Activated CD8-positive, alpha-beta T cell treated with anti-CD3 and anti-CD28 coated beads for 36 hours (primary cell): ENCODE measurements at regions not wholly inside any gene's neighbourhood (a gene's known extent, or its start where the extent isn't known, plus 50 kb on each side); places are given as distances from the start of the nearest gene placed in this dataset.

Source experiments
- ATAC-seq: fragments of 200-7000 bp; cut with Tn5 transposase; one replicate; pipeline ENCODE4 v1.10.0; 2021; ENCODE audit warnings: mild to moderate bottlenecking, moderate library complexity
- CTCF ChIA-PET: fragments of 350-600 bp; sonication (Branson Sonifier 250); formaldehyde crosslinking; loops from one replicate; lab custom pipeline; 2021; ENCODE audit warnings: antibody characterized with exemption; lab: Charles Lee
- POLR2A ChIA-PET: fragments of 350-600 bp; sonication (Branson Sonifier 250); formaldehyde crosslinking; loops from one replicate; lab custom pipeline; 2021; ENCODE audit warnings: antibody characterized with exemption; lab: Charles Lee
- DNase-seq: peaks from one replicate; pipeline ENCODE4 v3.0.0-alpha.2; 2020
- H3K27ac Mint-ChIP-seq: one replicate; pipeline ENCODE4 v1.8.0; 2021; ENCODE audit warnings: mild to moderate bottlenecking, mixed read lengths
- H3K27me3 Mint-ChIP-seq: one replicate; pipeline ENCODE4 v1.8.0; 2021; ENCODE audit warnings: mixed read lengths
- H3K36me3 Mint-ChIP-seq: one replicate; pipeline ENCODE4 v1.8.0; 2021; ENCODE audit warnings: low read depth, mixed read lengths
- H3K4me1 Mint-ChIP-seq: one replicate; pipeline ENCODE4 v1.8.0; 2021; ENCODE audit warnings: low read depth, mixed read lengths
- H3K4me3 Mint-ChIP-seq: one replicate; pipeline ENCODE4 v1.8.0; 2021; ENCODE audit warnings: mild to moderate bottlenecking, moderate library complexity, mixed read lengths
- H3K9me3 Mint-ChIP-seq: one replicate; pipeline ENCODE4 v1.8.0; 2021; ENCODE audit warnings: mixed read lengths
- CTCF ChIP-seq: fragments of 200-600 bp; IDR thresholded peaks from one replicate; pipeline ENCODE4 v1.8.0; 2022; ENCODE audit warnings: antibody characterized with exemption, mild to moderate bottlenecking
- intact Hi-C: fragments of 100-400 bp; cut with micrococcal nuclease; formaldehyde crosslinking; loops from one replicate; pipeline ENCODE4 v1.10.0; 2022

DNA sequence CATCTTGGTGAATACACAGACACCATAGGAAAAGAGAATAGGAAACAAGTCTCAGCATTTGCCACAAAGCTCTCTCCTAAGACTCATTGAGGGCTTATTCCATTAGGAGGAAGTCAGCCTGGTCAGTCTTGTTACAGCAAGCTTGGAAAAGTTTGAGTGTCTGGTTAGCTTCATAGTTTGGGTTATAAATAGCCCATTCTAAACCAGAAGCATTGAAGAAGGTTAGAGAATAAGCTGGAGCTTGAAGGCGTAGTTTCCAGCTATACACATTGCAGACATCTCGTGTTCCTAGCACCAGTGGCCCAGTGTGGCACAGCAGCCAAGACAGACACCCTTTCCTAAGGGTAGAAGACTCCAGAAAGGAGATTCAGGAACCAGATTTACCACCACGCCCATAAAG is 168.8 kb upstream of the RBM19 start:
- peaks cover 5% of the 10 kb centered on the region for H3K27me3 Mint-ChIP-seq
- H3K27ac Mint-ChIP-seq = no peak overlapping the region
- intact Hi-C loops = no loop called here
- H3K9me3 Mint-ChIP-seq = no peaks in the 10 kb centered on the region
- H3K4me3 Mint-ChIP-seq = no peak overlapping the region
- no peak for DNase-seq
- TF ChIP-seq CTCF = no peak
- ChIA-PET POLR2A (no interaction called here), CTCF (no interaction called here)
- no peak for ATAC-seq
- no peaks in the 10 kb centered on the region for H3K36me3 Mint-ChIP-seq
- no peaks in the 10 kb centered on the region for H3K4me1 Mint-ChIP-seq

DNA sequence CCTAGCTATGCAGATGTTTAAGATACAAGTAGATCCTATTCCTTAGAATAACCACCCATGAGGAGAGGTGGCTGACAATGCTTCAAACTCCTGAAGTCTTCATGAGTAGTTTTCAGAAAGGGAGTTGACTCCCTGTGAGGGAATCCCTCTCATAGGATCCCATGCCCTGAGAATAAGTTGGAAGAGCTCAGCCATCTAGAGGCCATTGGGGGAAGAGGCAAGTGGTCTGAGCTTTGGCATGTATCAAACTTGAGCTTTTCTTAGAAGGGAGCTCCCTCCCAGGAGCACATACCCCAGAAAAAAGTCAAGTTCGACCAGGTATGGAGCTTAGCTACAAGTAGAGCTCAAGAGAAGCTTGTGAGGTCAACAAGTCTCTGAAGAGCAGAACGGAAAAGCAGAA is 165.7 kb upstream of the RBM19 start:
- no peak for ATAC-seq

DNA sequence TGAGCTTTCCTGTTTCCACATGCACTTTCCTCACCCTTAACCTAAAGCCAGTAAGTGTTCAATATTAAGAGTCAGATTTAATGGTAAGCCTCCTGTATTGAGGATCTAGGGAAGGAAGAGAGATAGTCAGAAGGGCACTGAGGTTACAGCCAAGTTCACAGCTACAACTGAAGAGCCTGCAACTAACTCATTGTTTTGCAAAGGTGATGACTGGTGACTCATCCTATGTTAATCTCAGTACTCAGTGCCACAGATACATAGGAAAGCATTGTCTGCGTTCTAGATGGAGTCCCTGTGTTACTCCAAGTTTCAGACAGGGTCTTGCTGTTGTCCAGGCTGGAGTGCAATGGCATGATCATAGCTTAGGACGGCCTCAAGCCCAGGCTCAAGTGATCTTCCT is 157.0 kb upstream of the RBM19 start:
- ChIA-PET CTCF (interaction anchor here (0.8 to 1.5 kb wide), 2 partner anchors 9 to 386 kb away, joined by 3 read pairs; no protein-coding TSS in a partner anchor), POLR2A (no interaction called here)
- ATAC-seq = no peak
- no peaks in the 10 kb centered on the region for H3K4me1 Mint-ChIP-seq
- H3K36me3 Mint-ChIP-seq = no peaks in the 10 kb centered on the region
- H3K9me3 Mint-ChIP-seq = no peaks in the 10 kb centered on the region
- no peak overlapping the region for H3K27ac Mint-ChIP-seq
- intact Hi-C loops = no loop called here
- no peak for DNase-seq
- H3K4me3 Mint-ChIP-seq = no peak overlapping the region
- no peak for TF ChIP-seq CTCF
- peaks cover under 1% of the 10 kb centered on the region for H3K27me3 Mint-ChIP-seq

More for the DNA sequence above, 165.7 kb upstream of the RBM19 start:
- POLR2A ChIA-PET = no interaction called here
- DNase-seq = no peak
- Mint-ChIP-seq H3K4me1 (no peaks in the 10 kb centered on the region), H3K27me3 (peaks cover 5% of the 10 kb centered on the region), H3K9me3 (no peaks in the 10 kb centered on the region), H3K4me3 (no peak overlapping the region), H3K36me3 (no peaks in the 10 kb centered on the region), H3K27ac (no peak overlapping the region)
- no peak for TF ChIP-seq CTCF
- CTCF ChIA-PET = interaction anchor here (0.8 to 1.2 kb wide), 2 partner anchors 9 to 151 kb away, joined by 3 to 4 read pairs; no protein-coding TSS in a partner anchor
- intact Hi-C loops = no loop called here

- H3K27me3 Mint-ChIP-seq = peaks cover 3% of the 10 kb centered on the region
- ChIA-PET POLR2A (no interaction called here), CTCF (interaction anchor here (0.8 kb wide), 1 partner anchor 10 kb away, joined by 3 read pairs; no protein-coding TSS in a partner anchor)
- no peak overlapping the region for H3K27ac Mint-ChIP-seq
- no peaks in the 10 kb centered on the region for H3K36me3 Mint-ChIP-seq
- intact Hi-C loops = no loop called here
- H3K9me3 Mint-ChIP-seq = no peaks in the 10 kb centered on the region
- ATAC-seq = no peak
- no peak overlapping the region for H3K4me3 Mint-ChIP-seq
- H3K4me1 Mint-ChIP-seq = no peaks in the 10 kb centered on the region
- no peak for TF ChIP-seq CTCF
- no peak for DNase-seq
These were observed 155.9 kb upstream of the RBM19 start for GRCh38 chr12:114122016-114122415.

DNA sequence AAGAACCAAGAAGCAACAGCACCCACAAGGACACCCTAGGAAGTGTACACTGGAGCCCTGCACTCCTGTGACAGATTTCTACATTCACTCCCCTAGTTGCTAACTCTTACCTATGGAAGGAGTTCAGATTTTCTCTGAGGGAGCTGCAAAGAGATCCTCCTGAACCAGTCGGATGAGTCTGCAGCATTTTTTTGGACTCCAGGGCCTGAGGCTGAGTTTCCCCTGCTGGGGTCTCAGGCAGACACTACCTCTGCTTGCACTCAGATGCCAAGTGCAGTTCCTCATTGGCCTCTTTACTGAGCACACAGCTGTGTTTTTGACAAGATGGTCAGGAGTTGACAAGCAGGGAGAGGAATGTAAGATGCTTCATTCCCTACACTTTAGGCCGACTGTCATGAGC is 153.2 kb upstream of the RBM19 start:
- ATAC-seq (no peak), DNase-seq (no peak)
- Mint-ChIP-seq H3K27me3 (peaks cover 3% of the 10 kb centered on the region), H3K27ac (no peak overlapping the region), H3K36me3 (no peaks in the 10 kb centered on the region), H3K4me1 (no peaks in the 10 kb centered on the region), H3K4me3 (no peak overlapping the region), H3K9me3 (peaks cover 2% of the 10 kb centered on the region)
- no peak for TF ChIP-seq CTCF
- intact Hi-C loops = no loop called here
- ChIA-PET CTCF (no interaction called here), POLR2A (no interaction called here)
